ENCODE measurements at regions not wholly inside any gene's neighbourhood (a gene's known extent, or its start where the extent isn't known, plus 50 kb on each side); places are given as distances from the start of the nearest gene placed in this dataset.
"Not testable (repeated sequence)": the region's sequence is repeated elsewhere in the genome, so short reads cannot be mapped to it uniquely, and the experiment has no call there.

DNA sequence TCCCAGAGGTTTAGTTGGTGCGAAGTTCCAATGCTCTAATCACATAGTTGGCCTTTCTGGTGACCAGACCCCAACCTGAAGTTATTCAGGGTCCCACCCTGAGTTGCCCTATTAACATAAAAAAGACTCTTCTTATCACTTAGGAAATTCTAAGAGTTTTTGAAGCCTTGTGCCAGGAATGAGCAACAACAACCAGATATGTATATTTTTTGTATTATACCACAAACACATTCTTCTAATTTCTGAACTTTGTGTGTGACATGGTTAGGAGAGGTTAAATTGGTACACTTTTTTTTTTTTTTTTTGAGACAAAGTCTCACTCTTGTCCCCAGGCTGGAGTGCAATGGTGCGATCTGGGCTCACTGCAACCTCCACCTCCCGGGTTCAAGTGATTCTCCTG lies 320.4 kb upstream of the PDE3A start:
- no peak for DNase-seq (ENCODE audit: low read depth)

DNA sequence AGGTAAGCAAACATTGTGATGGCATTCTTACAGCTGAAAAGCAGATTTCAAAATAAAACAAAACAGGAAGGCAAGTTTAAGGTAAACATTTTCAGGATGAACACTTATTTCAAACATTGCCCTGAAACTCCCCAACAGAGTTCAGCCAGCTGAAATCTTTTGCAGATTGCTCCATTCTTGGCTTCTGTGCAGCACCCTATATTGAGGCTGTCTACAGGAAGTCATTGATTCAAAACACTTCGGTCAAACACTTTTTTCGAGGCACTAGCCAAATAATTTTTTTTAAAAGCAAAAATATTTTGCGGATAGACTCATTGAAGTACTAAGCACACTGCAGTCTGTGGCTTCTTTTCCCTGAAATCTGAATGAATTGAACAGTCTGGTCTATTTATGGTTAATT lies 318.1 kb upstream of the PDE3A start:
- no peak for DNase-seq (ENCODE audit: low read depth)

DNA sequence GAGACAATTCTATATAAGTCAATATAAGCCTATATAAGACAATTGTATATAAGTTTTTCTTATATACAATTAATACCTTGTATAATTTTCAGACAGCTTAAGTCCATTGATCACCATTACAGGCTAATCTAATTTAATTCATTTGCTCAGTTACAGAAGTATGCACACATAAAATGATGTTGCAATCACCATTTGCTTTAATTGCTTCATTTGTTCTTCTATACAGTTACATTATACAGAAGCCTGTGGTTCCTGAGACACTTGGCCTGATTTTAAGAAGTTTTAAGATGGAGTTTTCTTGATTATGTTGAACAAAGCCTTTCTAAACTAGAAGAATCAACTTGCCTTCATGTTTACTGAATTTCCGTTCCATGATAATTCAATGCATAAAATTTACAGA lies 314.6 kb upstream of the PDE3A start:
- DNase-seq (ENCODE audit: low read depth): no peak

DNA sequence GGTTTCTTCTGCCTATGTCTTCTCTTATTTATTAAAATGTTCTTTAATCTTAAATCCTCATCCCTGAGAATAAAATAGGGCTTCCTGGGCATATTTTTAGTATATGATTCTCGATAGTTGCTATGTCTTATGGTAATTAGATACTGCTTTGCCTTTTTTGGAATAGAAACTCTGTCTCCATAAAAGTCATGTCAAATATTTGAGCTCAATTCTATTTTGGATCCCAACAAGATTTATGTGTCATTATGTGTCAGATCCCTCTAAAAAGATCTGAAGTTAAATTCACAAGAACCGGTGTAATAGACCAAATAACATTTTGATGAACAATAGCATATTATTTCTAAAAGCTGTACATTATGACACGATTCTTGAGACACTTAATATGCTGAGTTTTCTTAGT lies 312.5 kb upstream of the PDE3A start:
- DNase-seq (ENCODE audit: low read depth): no peak

DNA sequence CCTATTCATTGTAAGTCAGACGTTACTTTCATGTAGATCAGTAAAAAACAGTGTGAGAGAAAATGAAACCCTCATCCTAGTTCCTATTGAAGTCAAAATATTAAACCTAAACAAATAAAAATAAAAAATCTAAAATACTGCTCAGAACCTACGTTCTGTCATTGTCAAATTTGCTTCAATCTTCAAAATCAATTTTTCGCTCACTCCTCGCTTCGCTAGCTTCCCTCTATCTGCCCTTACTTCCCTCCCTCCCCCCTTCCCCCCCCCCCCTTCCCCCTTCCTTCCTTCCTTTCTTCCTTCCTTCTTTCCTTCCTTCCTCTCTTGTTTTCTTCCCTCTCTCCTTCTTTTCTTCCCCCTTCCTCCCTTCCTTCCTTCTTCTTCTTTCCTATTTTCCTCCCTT lies 310.9 kb upstream of the PDE3A start:
- DNase-seq (ENCODE audit: low read depth): no peak

DNA sequence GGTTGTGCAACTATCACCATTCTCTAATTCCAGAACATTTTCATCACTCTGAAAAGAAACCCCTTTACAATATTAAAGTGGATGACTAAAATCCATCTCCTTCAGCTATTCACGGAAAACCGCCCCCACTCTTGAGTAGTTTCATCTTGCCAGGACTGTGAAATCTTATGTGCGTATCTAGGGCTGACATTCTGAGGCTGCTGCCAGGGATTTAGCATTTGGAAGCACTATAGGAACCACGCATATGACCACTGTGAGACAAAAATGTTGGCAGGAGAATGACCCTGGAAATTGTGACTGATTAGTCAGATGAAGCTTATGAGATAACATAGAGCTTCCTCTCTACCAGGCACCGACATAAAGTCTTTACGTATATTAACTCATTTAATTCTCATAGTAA lies 305.2 kb upstream of the PDE3A start:
- DNase-seq (ENCODE audit: low read depth): no peak

DNA sequence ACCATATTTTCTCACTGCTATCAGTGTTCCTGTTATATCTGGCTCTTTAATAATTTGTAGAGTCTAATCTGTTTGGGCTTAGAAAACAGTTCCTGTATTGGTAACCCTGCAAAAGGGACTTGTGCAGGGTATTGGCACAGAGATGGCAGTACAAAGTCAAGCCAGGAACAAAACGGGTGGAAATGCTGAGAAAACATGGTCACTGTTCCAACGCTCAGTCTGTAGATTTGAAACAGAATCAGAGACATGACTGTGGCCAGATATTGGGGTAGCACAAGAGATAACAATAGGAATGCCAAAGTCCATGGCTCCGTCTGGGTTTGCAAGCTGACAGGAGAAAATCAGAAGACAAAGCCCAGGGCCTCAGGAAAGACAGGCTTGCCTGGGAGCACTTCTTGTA lies 290.7 kb upstream of the PDE3A start:
- DNase-seq (ENCODE audit: low read depth): no peak

DNA sequence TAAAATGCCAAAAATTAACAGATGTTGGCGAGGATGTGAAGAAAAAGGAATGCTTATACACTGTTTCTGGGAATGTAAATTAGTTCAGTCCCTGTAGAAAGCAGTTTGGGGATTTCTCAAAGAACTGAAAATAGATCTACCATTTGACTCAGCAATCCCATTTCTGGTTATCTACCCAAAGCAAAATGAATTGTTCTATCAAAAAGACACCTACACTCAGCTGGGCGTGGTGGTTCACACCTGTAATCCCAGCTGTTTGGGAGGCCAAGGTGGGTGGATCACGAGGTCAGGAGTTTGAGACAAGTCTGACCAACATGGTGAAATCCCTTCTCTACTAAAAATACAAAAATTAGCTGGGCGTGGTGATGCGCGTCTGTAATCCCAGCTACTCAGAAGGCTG lies 279.3 kb upstream of the PDE3A start:
- DNase-seq (ENCODE audit: low read depth): no peak

DNA sequence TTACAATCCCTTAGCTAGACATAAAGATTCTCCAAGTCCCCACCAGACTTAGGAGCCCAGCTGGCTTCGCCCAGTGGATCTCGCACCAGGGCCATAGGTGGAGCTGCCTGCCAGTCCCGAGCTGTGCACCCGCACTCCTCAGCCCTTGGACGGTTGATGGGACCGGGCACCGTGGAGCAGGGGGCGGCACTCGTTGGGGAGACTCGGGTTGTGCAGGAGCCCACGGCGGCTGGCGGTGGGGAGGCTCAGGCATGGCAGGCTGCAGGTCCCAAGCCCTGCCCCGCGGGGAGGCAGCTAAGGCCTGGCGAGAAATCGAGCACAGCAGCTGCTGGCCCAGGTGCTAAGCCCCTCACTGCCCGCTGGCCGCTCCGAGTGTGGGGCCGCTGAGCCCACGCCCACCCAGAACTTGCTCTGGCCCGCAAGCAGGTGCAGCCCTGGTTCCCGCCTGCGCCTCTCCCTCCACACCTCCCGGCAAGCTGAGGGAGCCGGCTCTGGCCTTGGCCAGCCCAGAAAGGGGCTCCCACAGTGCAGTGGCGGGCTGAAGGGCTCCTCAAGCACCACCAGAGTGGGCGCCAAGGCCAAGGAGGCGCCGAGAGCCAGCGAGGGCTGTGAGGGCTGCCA lies 275.0 kb upstream of the PDE3A start:
- not testable (repeated sequence) for DNase-seq (ENCODE audit: low read depth)

DNA sequence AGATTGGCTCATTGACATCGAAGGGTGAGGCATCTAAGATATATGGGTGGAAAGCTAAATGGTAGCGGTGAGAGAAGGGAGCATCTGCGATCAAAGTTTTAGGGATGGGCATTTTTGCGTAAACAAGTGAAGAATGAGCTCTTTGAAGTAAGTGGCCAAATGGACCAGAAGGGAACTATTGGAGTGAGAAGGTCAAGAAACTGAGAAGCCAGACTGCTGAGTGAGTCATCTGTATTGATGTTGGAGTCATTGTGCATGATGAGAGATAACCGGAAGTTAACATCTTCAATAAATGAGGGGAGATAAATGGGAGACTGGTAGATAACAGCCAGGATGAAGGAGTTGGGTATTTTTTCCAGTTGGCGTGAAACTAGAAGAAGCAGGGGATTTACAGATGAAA lies 271.9 kb upstream of the PDE3A start:
- no peak for DNase-seq (ENCODE audit: low read depth)

DNA sequence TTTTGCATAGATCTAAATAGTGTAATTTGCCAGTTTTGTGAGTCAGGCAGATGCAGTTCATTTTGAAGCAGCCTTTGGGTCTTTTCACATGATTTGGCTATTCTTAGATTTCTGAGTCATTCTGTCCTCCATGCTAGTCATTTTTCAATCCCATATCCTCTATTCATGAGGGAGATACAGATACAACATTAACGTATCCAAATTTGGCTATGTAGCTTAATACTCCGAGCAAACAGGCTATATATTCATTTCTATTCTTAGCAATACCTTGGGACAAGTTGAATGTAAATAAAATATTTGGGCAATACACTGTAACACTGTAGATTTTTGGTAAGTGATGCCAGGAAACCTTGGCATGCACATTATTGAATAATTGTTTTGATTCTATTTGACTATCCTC lies 270.7 kb upstream of the PDE3A start:
- no peak for DNase-seq (ENCODE audit: low read depth)

DNA sequence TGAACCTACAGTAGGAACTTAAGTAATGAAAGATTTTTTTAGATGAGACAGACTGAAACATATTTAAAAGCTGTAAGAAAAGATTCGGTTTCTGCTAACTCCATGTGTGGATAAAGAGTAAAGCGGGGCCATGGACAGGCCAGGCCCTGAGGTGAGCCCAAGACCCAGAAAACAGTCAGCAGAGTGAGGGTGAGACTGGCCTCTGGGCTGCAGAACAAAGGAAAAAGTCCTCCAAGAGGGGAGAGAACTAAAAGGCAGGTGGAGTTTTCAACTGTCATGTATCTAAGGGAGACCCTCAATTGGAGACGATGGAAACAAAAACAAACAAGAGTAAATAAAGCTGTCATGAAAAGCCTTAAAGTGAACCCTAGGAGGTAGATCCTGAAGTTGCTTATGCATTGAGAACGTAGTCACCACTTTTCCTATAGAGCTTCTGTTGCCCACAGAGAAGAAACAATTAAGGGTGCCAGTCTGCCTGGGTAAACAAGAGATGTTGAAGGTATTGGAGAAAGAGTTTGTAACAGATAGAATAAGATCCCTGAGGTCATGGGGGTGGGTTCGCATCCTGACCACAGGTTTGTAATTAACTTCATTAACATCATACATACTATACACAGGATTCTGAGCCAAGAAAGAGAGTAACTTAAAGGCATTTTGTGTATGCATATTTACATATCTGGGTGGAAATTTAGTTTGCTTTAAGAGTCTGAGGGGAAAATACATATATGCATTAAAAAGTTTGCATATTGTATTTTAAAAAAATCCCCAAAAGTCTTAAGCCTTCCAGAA lies 268.7 kb upstream of the PDE3A start:
- DNase-seq (ENCODE audit: low read depth): no peak

DNA sequence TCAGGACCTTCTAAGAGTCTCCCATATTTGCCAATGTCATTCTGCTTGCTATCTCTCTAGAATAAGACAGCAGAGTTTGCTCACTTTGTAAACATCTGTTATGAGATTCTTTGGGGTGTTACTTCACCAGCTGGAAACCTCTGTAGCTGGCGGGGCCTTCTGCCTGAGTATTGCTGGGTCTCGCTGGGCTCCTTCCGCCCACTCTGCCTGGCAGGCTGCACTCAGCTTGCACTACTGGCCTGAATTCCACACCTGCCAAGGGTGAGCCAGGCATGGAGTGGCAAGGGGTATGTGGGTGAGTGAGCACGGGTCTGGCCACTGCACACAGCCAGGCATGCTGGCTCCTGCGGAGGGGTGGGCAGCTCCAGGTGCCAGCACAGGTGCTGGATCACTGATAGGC lies 267.3 kb upstream of the PDE3A start:
- DNase-seq (ENCODE audit: low read depth): no peak

DNA sequence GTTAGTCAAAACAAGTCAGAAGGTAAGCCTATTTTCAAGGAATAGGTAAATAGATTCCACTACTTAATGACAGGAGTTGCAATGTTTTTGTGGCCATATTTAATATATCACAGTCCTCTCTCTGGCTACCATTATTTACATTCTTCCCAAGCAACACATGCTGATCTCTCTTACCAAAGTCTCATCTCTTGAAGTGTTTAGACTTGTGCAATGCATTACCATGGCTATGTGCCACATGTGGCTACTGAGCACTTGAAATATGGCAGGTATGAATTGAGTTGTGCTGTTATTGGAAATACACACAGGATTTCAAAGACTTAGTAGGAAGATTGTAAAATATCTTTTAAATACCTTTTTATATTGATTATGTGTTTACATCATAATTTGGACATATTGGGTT lies 262.4 kb upstream of the PDE3A start:
- DNase-seq (ENCODE audit: low read depth): peak; percentile 10

DNA sequence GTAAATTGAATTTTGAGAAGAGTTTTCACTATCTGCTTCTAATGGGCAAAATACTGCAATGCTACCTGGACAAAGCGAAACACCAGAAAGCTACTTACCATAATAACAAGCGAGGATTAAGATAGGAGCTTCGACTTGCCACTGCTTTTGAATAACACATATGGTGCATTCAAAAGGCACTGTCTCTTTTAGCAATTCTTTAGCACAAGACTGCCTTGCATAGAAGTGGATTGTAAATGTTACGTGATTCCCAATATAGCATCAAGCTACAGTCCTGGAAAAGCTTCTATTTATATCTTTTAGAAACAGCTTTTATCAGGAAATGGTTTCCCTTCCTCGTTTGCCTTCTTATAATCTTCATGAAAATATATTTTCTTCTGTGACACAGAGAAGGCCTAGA lies 258.7 kb upstream of the PDE3A start:
- DNase-seq (ENCODE audit: low read depth): no peak

DNA sequence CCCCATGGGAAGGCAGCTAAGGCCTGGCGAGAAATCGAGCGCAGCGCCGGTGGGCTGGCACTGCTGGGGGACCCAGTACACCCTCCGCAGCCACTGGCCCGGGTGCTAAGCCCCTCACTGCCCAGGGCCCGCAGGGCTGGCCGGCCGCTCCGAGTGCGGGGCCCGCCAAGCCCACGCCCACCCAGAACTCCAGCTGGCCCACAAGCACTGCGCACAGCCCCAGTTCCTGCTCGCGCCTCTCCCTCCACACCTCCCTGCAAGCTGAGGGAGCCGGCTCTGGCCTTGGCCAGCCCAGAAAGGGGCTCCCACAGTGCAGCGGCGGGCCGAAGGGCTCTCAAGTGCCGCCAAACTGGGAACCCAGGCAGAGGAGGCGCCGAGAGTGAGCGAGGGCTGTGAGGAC lies 253.0 kb upstream of the PDE3A start:
- not testable (repeated sequence) for DNase-seq (ENCODE audit: low read depth)

DNA sequence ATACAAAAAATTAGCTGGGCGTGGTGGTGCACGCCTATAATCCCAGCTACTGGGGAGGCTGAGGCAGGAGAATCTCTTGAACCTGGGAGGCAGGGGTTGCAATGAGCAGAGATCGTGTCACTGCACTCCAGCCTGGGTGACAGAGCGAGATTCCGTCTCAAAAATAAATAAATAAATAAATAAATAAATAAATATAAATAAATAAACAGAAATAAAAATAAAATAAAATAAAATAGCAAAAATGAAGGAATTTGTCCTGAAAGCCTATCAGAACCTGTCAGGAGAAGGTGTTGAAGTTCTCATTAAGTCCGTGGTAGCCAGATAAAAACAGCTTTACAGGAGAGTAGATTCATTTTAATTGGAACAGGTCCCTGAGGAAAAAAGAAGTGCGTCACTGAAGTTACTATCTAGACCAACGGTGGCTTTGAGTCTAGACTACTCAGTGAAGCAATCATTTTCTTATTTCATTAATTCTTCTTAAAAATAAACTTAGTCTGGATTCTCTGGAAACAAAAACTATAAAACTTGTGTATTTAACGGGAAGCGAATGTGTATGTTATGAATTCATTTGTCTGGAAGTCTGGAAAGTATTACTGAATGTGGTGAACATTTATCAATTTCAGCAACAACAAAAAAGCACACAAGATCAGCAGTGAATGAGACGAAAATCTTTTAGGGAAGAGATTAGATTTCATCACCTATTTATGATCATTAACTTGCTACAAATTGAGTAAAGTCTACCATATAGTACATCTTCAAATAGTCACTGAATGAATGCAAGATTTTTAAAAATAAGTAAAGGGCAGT lies 248.5 kb upstream of the PDE3A start:
- no peak for DNase-seq (ENCODE audit: low read depth)

DNA sequence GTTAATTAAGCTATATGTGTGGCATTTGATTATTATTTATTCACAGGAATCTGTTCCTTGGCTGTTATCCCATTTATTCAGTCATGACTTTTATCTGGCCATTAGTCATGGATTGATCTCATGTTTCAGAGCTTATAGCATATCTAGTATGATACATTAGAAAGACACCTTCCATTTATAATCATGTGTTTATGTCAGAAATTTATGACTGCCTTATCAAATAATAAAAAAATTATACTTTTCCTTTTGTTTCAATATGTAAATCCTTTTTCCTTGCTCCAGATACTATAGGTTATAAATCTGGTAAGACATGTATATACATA lies 248.0 kb upstream of the PDE3A start:
- DNase-seq (ENCODE audit: low read depth): no peak

DNA sequence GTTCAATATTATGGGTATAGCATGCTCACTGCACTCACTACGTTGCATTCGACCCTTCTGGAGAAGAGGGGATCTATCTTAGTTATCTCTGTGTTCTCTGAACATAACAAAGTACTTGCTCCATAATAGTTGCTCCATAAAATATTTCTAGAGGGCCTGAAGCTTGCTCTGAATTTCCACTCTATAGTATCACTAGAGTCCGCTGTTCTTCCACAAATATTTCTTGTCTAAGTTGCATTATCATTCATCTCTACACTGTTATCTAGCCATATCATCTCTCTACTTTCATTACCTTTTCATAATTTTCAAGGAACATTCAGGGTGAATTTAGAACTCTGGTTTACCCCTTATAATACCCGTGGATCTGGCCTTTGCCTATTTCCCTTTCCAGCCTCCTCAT lies 246.1 kb upstream of the PDE3A start:
- no peak for DNase-seq (ENCODE audit: low read depth)

DNA sequence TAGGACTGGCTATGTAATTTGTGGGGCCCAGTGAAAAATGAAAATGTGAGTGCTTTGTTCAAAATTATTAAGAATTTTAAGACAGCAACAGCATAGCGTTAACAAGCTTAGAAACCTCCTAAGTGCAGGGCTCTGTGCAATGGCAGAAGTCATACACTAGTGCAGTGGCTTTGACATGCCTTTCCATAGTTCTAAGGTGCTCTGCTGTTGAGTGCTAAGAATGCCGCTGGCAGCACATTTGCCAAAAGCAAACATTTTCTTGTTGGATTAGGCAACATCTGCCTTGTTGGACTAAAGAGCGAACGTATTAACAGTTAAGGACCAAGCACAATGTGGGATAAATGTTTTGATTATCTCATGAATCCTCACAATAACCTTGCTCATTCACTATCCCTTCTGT lies 244.9 kb upstream of the PDE3A start:
- no peak for DNase-seq (ENCODE audit: low read depth)

DNA sequence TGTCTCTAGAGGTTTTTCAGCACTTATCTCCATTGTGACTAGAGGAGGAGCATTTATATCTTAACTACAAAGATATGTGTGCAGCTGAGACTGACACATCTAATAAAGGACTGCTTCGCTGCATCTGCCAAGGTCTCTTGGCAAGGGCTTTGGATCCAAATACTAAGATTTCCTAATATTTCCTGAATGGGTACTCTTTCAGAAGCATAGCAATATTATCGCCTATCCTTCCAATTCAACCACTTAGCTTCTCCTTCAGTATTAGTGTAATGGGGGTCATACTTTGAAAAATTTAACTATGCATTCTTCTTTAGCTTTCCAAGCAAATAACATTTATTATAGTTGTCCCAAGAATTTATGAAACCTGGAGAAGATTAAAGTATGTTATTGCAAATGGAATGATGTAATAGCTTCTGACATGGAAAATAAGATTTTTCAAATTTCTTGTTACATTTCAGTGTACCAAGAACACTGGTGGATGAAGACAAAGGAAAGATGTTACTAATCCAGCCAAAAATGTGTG lies 243.0 kb upstream of the PDE3A start:
- no peak for DNase-seq (ENCODE audit: low read depth)

DNA sequence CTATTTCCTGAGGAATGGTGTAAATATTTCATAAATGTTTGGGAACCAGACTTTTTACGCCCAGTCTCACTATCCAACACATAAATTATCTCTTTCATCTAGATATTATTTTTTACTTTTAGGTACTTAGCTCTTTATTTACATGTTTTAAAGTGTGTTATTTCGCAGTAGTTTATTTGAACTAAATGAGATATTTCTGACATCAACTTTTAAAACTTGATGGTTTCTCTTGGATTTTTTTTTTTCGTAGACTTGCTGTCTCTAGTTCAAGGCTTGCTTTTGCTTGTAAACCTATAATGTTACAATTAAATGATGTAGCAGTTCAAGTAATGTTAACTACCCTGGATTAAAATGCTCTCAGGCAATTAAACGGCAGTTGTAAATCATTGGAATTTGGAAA lies 241.7 kb upstream of the PDE3A start:
- no peak for DNase-seq (ENCODE audit: low read depth)

DNA sequence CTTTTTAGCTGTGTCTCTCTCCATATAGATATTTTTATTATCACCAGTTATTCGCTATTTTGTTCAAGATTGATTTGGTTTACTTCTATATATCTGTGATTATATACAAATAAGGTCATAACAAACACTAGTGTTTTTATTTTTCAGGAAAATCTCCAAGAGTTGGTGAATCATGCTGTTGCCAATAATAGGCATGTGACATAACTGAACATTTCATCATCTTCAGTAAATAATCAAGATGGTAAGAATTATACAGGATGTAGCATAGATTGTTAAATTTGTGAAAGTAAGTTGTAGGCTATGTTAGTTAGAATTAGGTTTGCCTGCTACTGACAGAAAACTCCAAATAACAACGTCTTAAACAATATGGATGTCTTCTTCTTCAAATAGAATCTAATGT lies 240.9 kb upstream of the PDE3A start:
- DNase-seq (ENCODE audit: low read depth): no peak

Data from GM04503 (cell line).